ENCODE measurements at regions not wholly inside any gene's neighbourhood (a gene's known extent, or its start where the extent isn't known, plus 50 kb on each side); places are given as distances from the start of the nearest gene placed in this dataset.

- peaks cover 12% of the 10 kb centered on the region for H3K27me3 Mint-ChIP-seq (ENCODE audit: low read depth)
- H3K27ac Mint-ChIP-seq = no peak overlapping the region
- TF ChIP-seq EMX1 (CRISPR knock-in tag; IDR thresholded peaks at IDR 0.05) (no peak), MAX (CRISPR knock-in tag; IDR thresholded peaks at IDR 0.05) (0 out of 2 replicates have a peak, but pooled peaks have one; percentile 29), USF2 (CRISPR knock-in tag; IDR thresholded peaks at IDR 0.05) (no peak), ATF6 (CRISPR knock-in tag; IDR thresholded peaks at IDR 0.05) (no peak)
- ChIA-PET POLR2A (no interaction called here), CTCF (no interaction called here)
- peaks cover 56% of the 10 kb centered on the region for H3K9me3 Mint-ChIP-seq
- H3K4me1 Mint-ChIP-seq = no peaks in the 10 kb centered on the region
- ATAC-seq (no peak), DNase-seq (ENCODE audit: low spot score) (no peak)
- H3K4me3 Mint-ChIP-seq = no peak overlapping the region
- peaks cover 23% of the 10 kb centered on the region for H3K36me3 Mint-ChIP-seq
Measured at GRCh38 chr6:114586298-114586697, 243.5 kb upstream of the HS3ST5 start.

GRCh38 chr6:114581293-114581692 lies 238.5 kb upstream of the HS3ST5 start:
- no peak for DNase-seq (ENCODE audit: low spot score)
- TF ChIP-seq JAZF1 (CRISPR knock-in tag; IDR thresholded peaks at IDR 0.05) = no peak
- no peak for TF ChIP-seq TCF7 (CRISPR knock-in tag; IDR thresholded peaks at IDR 0.05; ENCODE audit: low read depth)
- no peak for TF ChIP-seq GRHL2 (CRISPR knock-in tag; IDR thresholded peaks at IDR 0.05; ENCODE audit: insufficient replicate concordance, severe bottlenecking)
- no peak for TF ChIP-seq ATF1 (CRISPR knock-in tag; IDR thresholded peaks at IDR 0.05)
- no peak for TF ChIP-seq IRF1 (CRISPR knock-in tag; IDR thresholded peaks at IDR 0.05)
- no peak for TF ChIP-seq ETV6 (CRISPR knock-in tag; IDR thresholded peaks at IDR 0.05)
- TF ChIP-seq E2F1 (CRISPR knock-in tag; IDR thresholded peaks at IDR 0.05) = no peak
- TF ChIP-seq ATF2 (CRISPR knock-in tag; IDR thresholded peaks at IDR 0.05; ENCODE audit: borderline replicate concordance, low read depth) = no peak
- TF ChIP-seq E2F4 (CRISPR knock-in tag; IDR thresholded peaks at IDR 0.05; ENCODE audit: borderline replicate concordance, low read depth) = no peak
- no peak for TF ChIP-seq ZNF671 (CRISPR knock-in tag; IDR thresholded peaks at IDR 0.05)
- CTCF ChIA-PET = no interaction called here
- Mint-ChIP-seq H3K4me3 (no peak overlapping the region), H3K4me1 (peaks cover 15% of the 10 kb centered on the region), H3K27me3 (ENCODE audit: low read depth) (peaks cover 58% of the 10 kb centered on the region), H3K9me3 (peaks cover 54% of the 10 kb centered on the region), H3K36me3 (peaks cover 18% of the 10 kb centered on the region), H3K27ac (no peak overlapping the region)
- ATAC-seq = no peak
- POLR2A ChIA-PET = no interaction called here

GRCh38 chr6:114580882-114581281 lies 238.1 kb upstream of the HS3ST5 start:
- ATAC-seq = no peak
- no peak overlapping the region for H3K4me3 Mint-ChIP-seq
- ChIA-PET CTCF (no interaction called here), POLR2A (interaction anchor here (0.6 kb wide), 1 partner anchor 29 kb away, joined by 3 read pairs; no protein-coding TSS in a partner anchor)
- H3K4me1 Mint-ChIP-seq = peaks cover 16% of the 10 kb centered on the region
- DNase-seq (ENCODE audit: low spot score) = no peak
- peaks cover 14% of the 10 kb centered on the region for H3K36me3 Mint-ChIP-seq
- peaks cover 58% of the 10 kb centered on the region for H3K27me3 Mint-ChIP-seq (ENCODE audit: low read depth)
- H3K9me3 Mint-ChIP-seq = peaks cover 50% of the 10 kb centered on the region
- H3K27ac Mint-ChIP-seq = no peak overlapping the region
- no peak for TF ChIP-seq KAT7 (CRISPR knock-in tag; IDR thresholded peaks at IDR 0.05; ENCODE audit: borderline replicate concordance)
- TF ChIP-seq ZNF512 (CRISPR knock-in tag; IDR thresholded peaks at IDR 0.05; ENCODE audit: borderline replicate concordance) = no peak
- TF ChIP-seq FOXP4 (CRISPR knock-in tag; IDR thresholded peaks at IDR 0.05) = no peak
- TF ChIP-seq USF1 (CRISPR knock-in tag; IDR thresholded peaks at IDR 0.05) = no peak
- no peak for TF ChIP-seq FOXJ3 (CRISPR knock-in tag; IDR thresholded peaks at IDR 0.05; ENCODE audit: borderline replicate concordance)
- no peak for TF ChIP-seq SMAD4 (CRISPR knock-in tag; IDR thresholded peaks at IDR 0.05)
